H54 (cell line): ENCODE measurements at regions not wholly inside any gene's neighbourhood (a gene's known extent, or its start where the extent isn't known, plus 50 kb on each side); places are given as distances from the start of the nearest gene placed in this dataset.

ENCODE experiments used
- DNase-seq: peaks from one replicate; pipeline ENCODE4 v3.0.0; 2011; ENCODE audit warnings: low spot score, mixed read lengths; ENCODE audit not compliant: insufficient read length
- FAIRE-seq: peaks from 3 replicates; lab custom pipeline; 2011; peaks lifted over from hg19 to GRCh38; lab: Jason Lieb, UNC
- POLR2A ChIP-seq: IDR thresholded peaks from 2 replicates; pipeline ENCODE4 v1.6.1; 2011; ENCODE audit warnings: low read depth, mild to moderate bottlenecking, low read length

GRCh38 chr11:109974523-109974922 is 118.7 kb upstream of the ZC3H12C start:
- no peak for TF ChIP-seq POLR2A
- no peak for FAIRE-seq
- no peak for DNase-seq

- DNase-seq (no peak), FAIRE-seq (no peak)
- TF ChIP-seq POLR2A: no peak
Observed at GRCh38 chr11:109978895-109979294, 114.3 kb upstream of the ZC3H12C start.

GRCh38 chr11:109981031-109981636 is 112.1 kb upstream of the ZC3H12C start:
- TF ChIP-seq POLR2A: no peak
- FAIRE-seq: no peak
- DNase-seq: no peak

GRCh38 chr11:109983358-109983757 is 109.8 kb upstream of the ZC3H12C start:
- DNase-seq (no peak), FAIRE-seq (no peak)
- TF ChIP-seq POLR2A: no peak

- DNase-seq: no peak
- no peak for TF ChIP-seq POLR2A
- FAIRE-seq: no peak
Observed at GRCh38 chr11:109984634-109985289, 108.4 kb upstream of the ZC3H12C start.

GRCh38 chr11:109986488-109986887 is 106.7 kb upstream of the ZC3H12C start:
- TF ChIP-seq POLR2A: no peak
- FAIRE-seq (no peak), DNase-seq (no peak)

GRCh38 chr11:109991835-109992234 is 101.4 kb upstream of the ZC3H12C start:
- DNase-seq (no peak), FAIRE-seq (no peak)
- TF ChIP-seq POLR2A: no peak

- DNase-seq: no peak
Observed at GRCh38 chr11:109993786-109994185, 99.4 kb upstream of the ZC3H12C start.

GRCh38 chr11:109994907-109995306 is 98.3 kb upstream of the ZC3H12C start:
- FAIRE-seq: no peak
- TF ChIP-seq POLR2A: no peak
- DNase-seq: no peak

More at GRCh38 chr11:109993786-109994185, 99.4 kb upstream of the ZC3H12C start:
- no peak for TF ChIP-seq POLR2A
- FAIRE-seq: no peak

GRCh38 chr11:109996060-109996459 is 97.1 kb upstream of the ZC3H12C start:
- TF ChIP-seq POLR2A: no peak

GRCh38 chr11:109998921-109999320 is 94.3 kb upstream of the ZC3H12C start:
- no peak for FAIRE-seq
- DNase-seq: no peak
- no peak for TF ChIP-seq POLR2A

More at GRCh38 chr11:109996060-109996459, 97.1 kb upstream of the ZC3H12C start:
- no peak for FAIRE-seq
- no peak for DNase-seq

GRCh38 chr11:110000031-110000502 is 93.1 kb upstream of the ZC3H12C start:
- no peak for TF ChIP-seq POLR2A
- DNase-seq (peak; percentile 22), FAIRE-seq (peak; percentile 90)

- no peak for TF ChIP-seq POLR2A
- no peak for DNase-seq
- peak; percentile 53 for FAIRE-seq
Observed at GRCh38 chr11:110000850-110001249, 92.3 kb upstream of the ZC3H12C start.

- no peak for FAIRE-seq
Observed at GRCh38 chr11:110003426-110003825, 89.8 kb upstream of the ZC3H12C start.

GRCh38 chr11:110011595-110011994 is 81.6 kb upstream of the ZC3H12C start:
- TF ChIP-seq POLR2A: no peak
- DNase-seq: no peak
- FAIRE-seq: no peak

More at GRCh38 chr11:110003426-110003825, 89.8 kb upstream of the ZC3H12C start:
- TF ChIP-seq POLR2A: no peak
- DNase-seq: no peak
